HEK293 (cell line): ENCODE measurements at regions not wholly inside any gene's neighbourhood (a gene's known extent, or its start where the extent isn't known, plus 50 kb on each side); places are given as distances from the start of the nearest gene placed in this dataset.

Source experiments
- CTCF ChIA-PET: fragments of 350-600 bp; formaldehyde crosslinking; extraction: SDS; loops from one replicate; lab custom pipeline; 2021; ENCODE audit warnings: antibody characterized with exemption; lab: Yijun Ruan, JAX
- POLR2A ChIA-PET: fragments of 300-600 bp; formaldehyde crosslinking; extraction: SDS; loops from one replicate; lab custom pipeline; 2020; ENCODE audit warnings: antibody characterized with exemption, inconsistent platforms; lab: Yijun Ruan, JAX
- H3K27ac ChIP-seq: fragments of 200-500 bp; sonication (Bioruptor generic); 2 replicates; pipeline ENCODE4 v1.5.1; 2014; ENCODE audit warnings: low read depth, low read length, control low read depth, inconsistent platforms; ENCODE audit errors: extremely low read depth
- H3K36me3 ChIP-seq, 2 experiments: fragments of 200-500 bp in 1 of 2; sonication (Bioruptor generic) in 1 of 2; 1 replicate in 1 of 2; 2 replicates in 1 of 2; pipeline ENCODE4 v1.5.1; 2014 to 2017; ENCODE audit warnings: inconsistent platforms in 2 of 2, low read length in 2 of 2; ENCODE audit not compliant: control insufficient read depth in 2 of 2, insufficient read depth in 1 of 2
- H3K4me1 ChIP-seq: fragments of 200-500 bp; sonication (Bioruptor generic); 2 replicates; pipeline ENCODE4 v1.5.1; 2014; ENCODE audit warnings: mild to moderate bottlenecking, low read length, inconsistent platforms; ENCODE audit not compliant: control insufficient read depth, insufficient read depth
- H3K4me3 ChIP-seq: 2 replicates; pipeline ENCODE4 v1.5.1; 2011; ENCODE audit warnings: low read depth, mild to moderate bottlenecking, control low read depth, low read length, moderate library complexity
- H3K9me3 ChIP-seq: fragments of 200-500 bp; sonication (Bioruptor generic); 2 replicates; pipeline ENCODE4 v1.5.1; 2014; ENCODE audit warnings: low read depth, low read length, inconsistent platforms; ENCODE audit not compliant: control insufficient read depth, insufficient read depth
- FEZF1 ChIP-seq: fragments of 450-650 bp; formaldehyde crosslinking; IDR thresholded peaks from 2 replicates; pipeline ENCODE4 v1.5.1; 2016; ENCODE audit warnings: missing biosample characterization, missing genetic modification characterization
- GLIS1 ChIP-seq: fragments of 450-650 bp; formaldehyde crosslinking; IDR thresholded peaks from 2 replicates; pipeline ENCODE4 v1.5.1; 2016; ENCODE audit warnings: missing biosample characterization, missing genetic modification characterization
- PRDM1 ChIP-seq: fragments of 450-650 bp; formaldehyde crosslinking; IDR thresholded peaks from 2 replicates; pipeline ENCODE4; 2016; ENCODE audit warnings: missing biosample characterization, missing genetic modification characterization
- RBAK ChIP-seq: fragments of 450-650 bp; formaldehyde crosslinking; IDR thresholded peaks from 2 replicates; pipeline ENCODE4 v1.5.1; 2016; ENCODE audit warnings: missing biosample characterization, missing genetic modification characterization
- ZBTB48 ChIP-seq: fragments of 450-650 bp; formaldehyde crosslinking; IDR thresholded peaks from 2 replicates; pipeline ENCODE4 v1.5.1; 2016; ENCODE audit warnings: missing biosample characterization, missing genetic modification characterization
- ZBTB7A ChIP-seq: fragments of 450-650 bp; formaldehyde crosslinking; IDR thresholded peaks from 2 replicates; pipeline ENCODE4 v1.5.1; 2016; ENCODE audit warnings: low read depth, missing biosample characterization, missing genetic modification characterization
- ZNF274 ChIP-seq, 2 experiments: fragments of 200-500 bp in 1 of 2; fragments of 450-650 bp in 1 of 2; sonication (Bioruptor generic) in 1 of 2; formaldehyde crosslinking in 1 of 2; IDR thresholded peaks; 2 replicates each; pipeline versions ENCODE4 v1.5.1 to v1.6.1; 2014 to 2016; ENCODE audit warnings: borderline replicate concordance in 1 of 2, inconsistent platforms in 1 of 2, low read length in 1 of 2, missing biosample characterization in 1 of 2, missing genetic modification characterization in 1 of 2
- ZNF350 ChIP-seq: fragments of 450-650 bp; formaldehyde crosslinking; IDR thresholded peaks from 2 replicates; pipeline ENCODE4 v1.5.0; 2017; ENCODE audit warnings: missing biosample characterization, mild to moderate bottlenecking, missing genetic modification characterization
- ZNF404 ChIP-seq: fragments of 450-650 bp; formaldehyde crosslinking; IDR thresholded peaks from 2 replicates; pipeline ENCODE4 v1.5.1; 2017; ENCODE audit warnings: missing biosample characterization, missing genetic modification characterization
- ZNF426 ChIP-seq: fragments of 450-650 bp; formaldehyde crosslinking; IDR thresholded peaks from 2 replicates; pipeline ENCODE4 v1.5.1; 2017; ENCODE audit warnings: missing biosample characterization, missing genetic modification characterization, mild to moderate bottlenecking, inconsistent platforms, moderate library complexity
- ZNF529 ChIP-seq: fragments of 450-650 bp; formaldehyde crosslinking; IDR thresholded peaks from 2 replicates; pipeline ENCODE4 v1.5.1; 2017; ENCODE audit warnings: missing genetic modification characterization, missing biosample characterization; ENCODE audit not compliant: insufficient replicate concordance
- ZNF777 ChIP-seq: fragments of 450-650 bp; formaldehyde crosslinking; IDR thresholded peaks from 2 replicates; pipeline ENCODE4 v1.5.1; 2017; ENCODE audit warnings: missing biosample characterization, missing genetic modification characterization, borderline replicate concordance
- ZNF785 ChIP-seq: fragments of 450-650 bp; formaldehyde crosslinking; IDR thresholded peaks from 2 replicates; pipeline ENCODE4 v1.5.1; 2016; ENCODE audit warnings: missing biosample characterization, missing genetic modification characterization
- TF ChIP-seq, protein P1 (sequence below): fragments of 450-650 bp; formaldehyde crosslinking; IDR thresholded peaks from 2 replicates; pipeline ENCODE4 v1.5.1; 2017; ENCODE audit warnings: missing biosample characterization, missing genetic modification characterization
- TF ChIP-seq, protein P2 (sequence below): fragments of 450-650 bp; formaldehyde crosslinking; IDR thresholded peaks from 2 replicates; pipeline ENCODE4 v1.5.1; 2016; ENCODE audit warnings: missing biosample characterization, missing genetic modification characterization
- TF ChIP-seq, protein P3 (sequence below): fragments of 450-650 bp; formaldehyde crosslinking; IDR thresholded peaks from 2 replicates; pipeline ENCODE4 v1.5.1; 2016; ENCODE audit warnings: missing biosample characterization, missing genetic modification characterization, borderline replicate concordance

DNA sequence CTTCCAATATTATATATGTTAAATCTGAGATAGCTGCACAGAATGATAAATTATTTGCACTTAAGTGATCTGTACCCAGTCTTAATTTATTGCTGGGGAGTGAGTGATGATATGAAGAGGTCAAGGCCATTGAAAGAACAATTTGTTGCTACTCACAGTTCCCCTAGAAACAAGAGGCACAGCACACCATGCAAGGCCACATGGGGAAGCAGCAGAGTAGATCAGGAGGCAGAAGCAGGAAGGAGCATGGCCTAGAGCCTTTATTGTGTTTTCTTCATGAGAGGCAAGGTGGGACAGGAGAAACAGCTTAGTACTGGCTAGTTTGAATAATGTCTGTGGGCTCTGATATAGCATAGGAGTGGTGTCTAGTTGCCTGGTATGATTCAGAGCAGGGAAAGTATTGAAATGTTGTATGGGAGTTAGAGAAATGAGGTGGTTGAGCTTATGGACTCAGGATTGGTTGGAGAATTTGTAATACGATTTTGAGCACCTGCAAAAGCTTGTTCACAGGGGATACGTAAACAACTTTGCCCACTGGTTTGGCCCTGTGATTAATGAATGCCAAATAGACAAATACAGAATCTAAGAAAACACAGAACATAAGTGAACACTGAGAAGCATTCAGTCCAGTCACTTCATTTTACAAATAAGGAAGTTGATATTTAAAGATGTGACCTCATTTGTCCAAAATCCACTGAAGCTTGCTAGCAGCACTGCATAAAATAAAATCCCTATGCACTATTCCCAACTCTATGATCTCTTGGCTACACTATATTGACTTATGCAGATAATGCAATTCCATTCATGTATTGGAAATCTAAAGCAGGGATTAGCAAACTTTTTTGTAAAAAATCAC is 71.7 kb downstream of the TMCO5A start:
- CTCF ChIA-PET, result interaction anchor here (0.7 to 1.6 kb wide), 2 partner anchors 11 to 383 kb away, joined by 3 to 4 read pairs; no protein-coding TSS in a partner anchor

More for the DNA sequence above, 71.7 kb downstream of the TMCO5A start:
- H3K36me3 ChIP-seq, result no peaks in the 10 kb centered on the region
- POLR2A ChIA-PET, result no interaction called here
- no peaks in the 10 kb centered on the region for H3K9me3 ChIP-seq
- no peak overlapping the region for H3K27ac ChIP-seq
- H3K4me3 ChIP-seq, result no peak overlapping the region
- no peaks in the 10 kb centered on the region for H3K4me1 ChIP-seq
- TF ChIP-seq ZNF529 (tag by site-specific recombination) (no peak), RBAK (no peak), ZNF404 (tag by site-specific recombination) (no peak), FEZF1 (no peak), ZNF426 (tag by site-specific recombination) (no peak), ZBTB48 (tag by site-specific recombination) (no peak), ZNF777 (tag by site-specific recombination) (no peak), ZNF785 (no peak), ZBTB7A (tag by site-specific recombination) (no peak), ZNF350 (tag by site-specific recombination) (no peak), GLIS1 (tag by site-specific recombination) (no peak), PRDM1 (tag by site-specific recombination) (no peak), ZNF274 (IDR thresholded peaks at IDR 0.05; ENCODE audit: low read length) (no peak), ZNF274 (tag by site-specific recombination; IDR thresholded peaks at IDR 0.05; ENCODE audit: borderline replicate concordance) (no peak)
- TF ChIP-seq, protein P1, sequence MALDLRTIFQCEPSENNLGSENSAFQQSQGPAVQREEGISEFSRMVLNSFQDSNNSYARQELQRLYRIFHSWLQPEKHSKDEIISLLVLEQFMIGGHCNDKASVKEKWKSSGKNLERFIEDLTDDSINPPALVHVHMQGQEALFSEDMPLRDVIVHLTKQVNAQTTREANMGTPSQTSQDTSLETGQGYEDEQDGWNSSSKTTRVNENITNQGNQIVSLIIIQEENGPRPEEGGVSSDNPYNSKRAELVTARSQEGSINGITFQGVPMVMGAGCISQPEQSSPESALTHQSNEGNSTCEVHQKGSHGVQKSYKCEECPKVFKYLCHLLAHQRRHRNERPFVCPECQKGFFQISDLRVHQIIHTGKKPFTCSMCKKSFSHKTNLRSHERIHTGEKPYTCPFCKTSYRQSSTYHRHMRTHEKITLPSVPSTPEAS (tag by site-specific recombination), result no peak
- TF ChIP-seq, protein P2, sequence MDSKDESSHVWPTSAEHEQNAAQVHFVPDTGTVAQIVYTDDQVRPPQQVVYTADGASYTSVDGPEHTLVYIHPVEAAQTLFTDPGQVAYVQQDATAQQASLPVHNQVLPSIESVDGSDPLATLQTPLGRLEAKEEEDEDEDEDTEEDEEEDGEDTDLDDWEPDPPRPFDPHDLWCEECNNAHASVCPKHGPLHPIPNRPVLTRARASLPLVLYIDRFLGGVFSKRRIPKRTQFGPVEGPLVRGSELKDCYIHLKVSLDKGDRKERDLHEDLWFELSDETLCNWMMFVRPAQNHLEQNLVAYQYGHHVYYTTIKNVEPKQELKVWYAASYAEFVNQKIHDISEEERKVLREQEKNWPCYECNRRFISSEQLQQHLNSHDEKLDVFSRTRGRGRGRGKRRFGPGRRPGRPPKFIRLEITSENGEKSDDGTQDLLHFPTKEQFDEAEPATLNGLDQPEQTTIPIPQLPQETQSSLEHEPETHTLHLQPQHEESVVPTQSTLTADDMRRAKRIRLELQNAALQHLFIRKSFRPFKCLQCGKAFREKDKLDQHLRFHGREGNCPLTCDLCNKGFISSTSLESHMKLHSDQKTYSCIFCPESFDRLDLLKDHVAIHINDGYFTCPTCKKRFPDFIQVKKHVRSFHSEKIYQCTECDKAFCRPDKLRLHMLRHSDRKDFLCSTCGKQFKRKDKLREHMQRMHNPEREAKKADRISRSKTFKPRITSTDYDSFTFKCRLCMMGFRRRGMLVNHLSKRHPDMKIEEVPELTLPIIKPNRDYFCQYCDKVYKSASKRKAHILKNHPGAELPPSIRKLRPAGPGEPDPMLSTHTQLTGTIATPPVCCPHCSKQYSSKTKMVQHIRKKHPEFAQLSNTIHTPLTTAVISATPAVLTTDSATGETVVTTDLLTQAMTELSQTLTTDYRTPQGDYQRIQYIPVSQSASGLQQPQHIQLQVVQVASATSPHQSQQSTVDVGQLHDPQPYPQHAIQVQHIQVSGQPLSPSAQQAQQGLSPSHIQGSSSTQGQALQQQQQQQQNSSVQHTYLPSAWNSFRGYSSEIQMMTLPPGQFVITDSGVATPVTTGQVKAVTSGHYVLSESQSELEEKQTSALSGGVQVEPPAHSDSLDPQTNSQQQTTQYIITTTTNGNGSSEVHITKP (tag by site-specific recombination), result no peak
- TF ChIP-seq, protein P3, sequence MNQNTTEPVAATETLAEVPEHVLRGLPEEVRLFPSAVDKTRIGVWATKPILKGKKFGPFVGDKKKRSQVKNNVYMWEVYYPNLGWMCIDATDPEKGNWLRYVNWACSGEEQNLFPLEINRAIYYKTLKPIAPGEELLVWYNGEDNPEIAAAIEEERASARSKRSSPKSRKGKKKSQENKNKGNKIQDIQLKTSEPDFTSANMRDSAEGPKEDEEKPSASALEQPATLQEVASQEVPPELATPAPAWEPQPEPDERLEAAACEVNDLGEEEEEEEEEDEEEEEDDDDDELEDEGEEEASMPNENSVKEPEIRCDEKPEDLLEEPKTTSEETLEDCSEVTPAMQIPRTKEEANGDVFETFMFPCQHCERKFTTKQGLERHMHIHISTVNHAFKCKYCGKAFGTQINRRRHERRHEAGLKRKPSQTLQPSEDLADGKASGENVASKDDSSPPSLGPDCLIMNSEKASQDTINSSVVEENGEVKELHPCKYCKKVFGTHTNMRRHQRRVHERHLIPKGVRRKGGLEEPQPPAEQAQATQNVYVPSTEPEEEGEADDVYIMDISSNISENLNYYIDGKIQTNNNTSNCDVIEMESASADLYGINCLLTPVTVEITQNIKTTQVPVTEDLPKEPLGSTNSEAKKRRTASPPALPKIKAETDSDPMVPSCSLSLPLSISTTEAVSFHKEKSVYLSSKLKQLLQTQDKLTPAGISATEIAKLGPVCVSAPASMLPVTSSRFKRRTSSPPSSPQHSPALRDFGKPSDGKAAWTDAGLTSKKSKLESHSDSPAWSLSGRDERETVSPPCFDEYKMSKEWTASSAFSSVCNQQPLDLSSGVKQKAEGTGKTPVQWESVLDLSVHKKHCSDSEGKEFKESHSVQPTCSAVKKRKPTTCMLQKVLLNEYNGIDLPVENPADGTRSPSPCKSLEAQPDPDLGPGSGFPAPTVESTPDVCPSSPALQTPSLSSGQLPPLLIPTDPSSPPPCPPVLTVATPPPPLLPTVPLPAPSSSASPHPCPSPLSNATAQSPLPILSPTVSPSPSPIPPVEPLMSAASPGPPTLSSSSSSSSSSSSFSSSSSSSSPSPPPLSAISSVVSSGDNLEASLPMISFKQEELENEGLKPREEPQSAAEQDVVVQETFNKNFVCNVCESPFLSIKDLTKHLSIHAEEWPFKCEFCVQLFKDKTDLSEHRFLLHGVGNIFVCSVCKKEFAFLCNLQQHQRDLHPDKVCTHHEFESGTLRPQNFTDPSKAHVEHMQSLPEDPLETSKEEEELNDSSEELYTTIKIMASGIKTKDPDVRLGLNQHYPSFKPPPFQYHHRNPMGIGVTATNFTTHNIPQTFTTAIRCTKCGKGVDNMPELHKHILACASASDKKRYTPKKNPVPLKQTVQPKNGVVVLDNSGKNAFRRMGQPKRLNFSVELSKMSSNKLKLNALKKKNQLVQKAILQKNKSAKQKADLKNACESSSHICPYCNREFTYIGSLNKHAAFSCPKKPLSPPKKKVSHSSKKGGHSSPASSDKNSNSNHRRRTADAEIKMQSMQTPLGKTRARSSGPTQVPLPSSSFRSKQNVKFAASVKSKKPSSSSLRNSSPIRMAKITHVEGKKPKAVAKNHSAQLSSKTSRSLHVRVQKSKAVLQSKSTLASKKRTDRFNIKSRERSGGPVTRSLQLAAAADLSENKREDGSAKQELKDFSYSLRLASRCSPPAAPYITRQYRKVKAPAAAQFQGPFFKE, result no peak
